Endothelial cell of umbilical vein (primary cell): ENCODE measurements at regions not wholly inside any gene's neighbourhood (a gene's known extent, or its start where the extent isn't known, plus 50 kb on each side); places are given as distances from the start of the nearest gene placed in this dataset.

Experiments
- BruUV-seq: library from RNA; stranded (reverse); fragments of 400-500 nt; replicated peaks from 2 replicates; lab custom pipeline; 2021; lab: Mats Ljungman, UMichigan
- CTCF ChIA-PET: fragments of 300-600, 350-600 bp; sonication (Branson Sonifier 250); formaldehyde crosslinking; loops from one replicate; lab custom pipeline; 2021; ENCODE audit warnings: antibody characterized with exemption, inconsistent platforms; lab: Charles Lee
- POLR2A ChIA-PET: fragments of 300-600, 350-600 bp; sonication (Branson Sonifier 250); formaldehyde crosslinking; loops from one replicate; lab custom pipeline; 2021; ENCODE audit warnings: antibody characterized with exemption, inconsistent platforms; lab: Charles Lee
- DNase-seq: peaks from one replicate; pipeline ENCODE4 v3.0.0-alpha.2; 2011; ENCODE audit warnings: low read depth, low spot score
- FAIRE-seq: peaks from 2 replicates; lab custom pipeline; 2011; peaks lifted over from hg19 to GRCh38; lab: Jason Lieb, UNC
- H2AFZ ChIP-seq: 2 replicates; pipeline ENCODE4 v1.6.0; 2012; ENCODE audit warnings: low read depth, low read length, control low read depth, inconsistent platforms
- H3K27ac ChIP-seq: 2 replicates; pipeline ENCODE4 v1.5.1; 2011; ENCODE audit warnings: low read depth, mild to moderate bottlenecking, control low read depth, low read length, moderate library complexity; ENCODE audit not compliant: insufficient read depth
- H3K27me3 ChIP-seq, 2 experiments: 2 replicates each; pipeline versions ENCODE4 v1.6.0 to v1.6.1; 2011; ENCODE audit warnings: low read length in 2 of 2, mixed read lengths in 1 of 2; ENCODE audit not compliant: control insufficient read depth in 2 of 2, insufficient read depth in 2 of 2
- H3K36me3 ChIP-seq, 2 experiments: 2 replicates in 1 of 2; 3 replicates in 1 of 2; pipeline ENCODE4 v1.5.1; 2011; ENCODE audit warnings: low read length in 2 of 2, mild to moderate bottlenecking in 1 of 2, moderate library complexity in 1 of 2; ENCODE audit not compliant: control insufficient read depth in 2 of 2, insufficient read depth in 2 of 2; ENCODE audit errors: extremely low read depth in 1 of 2
- H3K4me1 ChIP-seq: 3 replicates; pipeline ENCODE4 v1.5.1; 2011; ENCODE audit warnings: mild to moderate bottlenecking, low read length; ENCODE audit not compliant: control insufficient read depth, insufficient read depth; ENCODE audit errors: extremely low read depth
- H3K4me2 ChIP-seq: 2 replicates; pipeline ENCODE4 v1.6.1; 2011; ENCODE audit warnings: low read length, control low read depth, mixed read lengths; ENCODE audit not compliant: insufficient read depth
- H3K4me3 ChIP-seq, 3 experiments: fragments of 200-600 bp in 1 of 3; sonication (generic), shearing (Covaris generic) in 1 of 3; replicated peaks in 1 of 3; 2 replicates each; pipeline ENCODE4 v1.5.1; 2011 to 2016; ENCODE audit warnings: control low read depth in 3 of 3, low read length in 3 of 3, mild to moderate bottlenecking in 2 of 3, inconsistent platforms in 1 of 3, low read depth in 1 of 3, moderate library complexity in 1 of 3; ENCODE audit not compliant: insufficient read depth in 1 of 3
- H3K79me2 ChIP-seq: 2 replicates; pipeline ENCODE4 v1.6.0; 2012; ENCODE audit warnings: low read length, inconsistent platforms; ENCODE audit not compliant: control insufficient read depth, insufficient read depth
- H3K9ac ChIP-seq: replicated peaks from 2 replicates; pipeline ENCODE3; 2011; ENCODE audit warnings: low read length, control low read depth; ENCODE audit not compliant: insufficient read depth; ENCODE audit errors: extremely low read depth
- H3K9me1 ChIP-seq: replicated peaks from 3 replicates; pipeline ENCODE4 v1.6.0; 2011; ENCODE audit warnings: mild to moderate bottlenecking, low read length; ENCODE audit not compliant: control insufficient read depth, insufficient read depth; ENCODE audit errors: extremely low read depth
- H3K9me3 ChIP-seq: replicated peaks from 2 replicates; pipeline ENCODE4 v1.5.1; 2012; ENCODE audit warnings: low read length, inconsistent platforms; ENCODE audit not compliant: control insufficient read depth, insufficient read depth
- H4K20me1 ChIP-seq: replicated peaks from 2 replicates; pipeline ENCODE3; 2011; ENCODE audit warnings: mild to moderate bottlenecking, low read length; ENCODE audit not compliant: control insufficient read depth, insufficient read depth; ENCODE audit errors: extremely low read depth
- EZH2 ChIP-seq: IDR thresholded peaks from 2 replicates; pipeline ENCODE4 v1.6.1; 2012; ENCODE audit warnings: borderline replicate concordance, low read depth, mild to moderate bottlenecking, moderate library complexity, low read length, inconsistent platforms; ENCODE audit not compliant: severe bottlenecking
- FOS ChIP-seq: IDR thresholded peaks from 2 replicates; pipeline ENCODE4 v1.6.1; 2011; ENCODE audit warnings: mild to moderate bottlenecking, low read length, moderate library complexity, borderline replicate concordance; ENCODE audit not compliant: insufficient read depth
- GATA2 ChIP-seq: IDR thresholded peaks from 2 replicates; pipeline ENCODE4 v1.7.0; 2011; ENCODE audit warnings: low read depth, mild to moderate bottlenecking, moderate library complexity, mixed read lengths, low read length; ENCODE audit not compliant: insufficient read length, insufficient read depth
- JUN ChIP-seq: IDR thresholded peaks from 2 replicates; pipeline ENCODE4 v1.6.1; 2011; ENCODE audit warnings: borderline replicate concordance, low read depth; ENCODE audit not compliant: insufficient read length, insufficient read depth
- MYC ChIP-seq: IDR thresholded peaks from one replicate; pipeline ENCODE4 v1.6.1; 2011; ENCODE audit warnings: mild to moderate bottlenecking, low read depth, low read length
- POLR2A ChIP-seq: IDR thresholded peaks from 2 replicates; pipeline ENCODE4 v1.6.1; 2012; ENCODE audit warnings: low read depth, mild to moderate bottlenecking, control low read depth, low read length
- POLR2AphosphoS5 ChIP-seq: IDR thresholded peaks from 2 replicates; pipeline ENCODE4 v1.6.1; 2012; ENCODE audit warnings: low read depth, mild to moderate bottlenecking, control low read depth, low read length, moderate library complexity; ENCODE audit not compliant: insufficient read depth
- dilution Hi-C: fragments of 300-500 bp; cut with MboI; formaldehyde crosslinking; loops from one replicate; pipeline ENCODE4 v1.15.0; 2019; ENCODE audit warnings: low sequenced_read_pairs; ENCODE audit not compliant: extremely low pct_ligation_motif_present
- intact Hi-C: fragments of 100-400 bp; cut with micrococcal nuclease; formaldehyde crosslinking; loops from one replicate; pipeline ENCODE4 v1.10.0; 2022
- TF ChIP-seq, protein P1 (sequence below): IDR thresholded peaks from 2 replicates; pipeline ENCODE4 v1.6.1; 2011; ENCODE audit not compliant: insufficient read depth, insufficient read length
- TF ChIP-seq, protein P2 (sequence below), 2 donors: IDR thresholded peaks; 1 replicate in 1 of 2; 2 replicates in 1 of 2; pipeline ENCODE4 v1.5.1; 2011; ENCODE audit warnings: low read length in 2 of 2, mild to moderate bottlenecking in 2 of 2, moderate library complexity in 2 of 2, control low read depth in 1 of 2, inconsistent platforms in 1 of 2, low read depth in 1 of 2; ENCODE audit not compliant: insufficient read depth in 1 of 2; ENCODE audit errors: extremely low read depth in 1 of 2

GRCh38 chr18:64777556-64777955 lies 628.7 kb upstream of the LINC00305 start:
- no peak overlapping the region for H3K4me3 ChIP-seq
- ChIA-PET CTCF (no interaction called here), POLR2A (no interaction called here)
- no peaks in the 10 kb centered on the region for H3K9me3 ChIP-seq
- no peaks in the 10 kb centered on the region for H3K9me1 ChIP-seq
- H3K4me2 ChIP-seq = no peak overlapping the region
- BruUV-seq = no TSS peak
- no peaks in the 10 kb centered on the region for H3K79me2 ChIP-seq
- no peaks in the 10 kb centered on the region for H3K36me3 ChIP-seq
- dilution Hi-C loops = no loop called here
- H3K9ac ChIP-seq = no peak overlapping the region
- FAIRE-seq (no peak), DNase-seq (no peak)
- intact Hi-C loops = no loop called here
- TF ChIP-seq, protein P1, sequence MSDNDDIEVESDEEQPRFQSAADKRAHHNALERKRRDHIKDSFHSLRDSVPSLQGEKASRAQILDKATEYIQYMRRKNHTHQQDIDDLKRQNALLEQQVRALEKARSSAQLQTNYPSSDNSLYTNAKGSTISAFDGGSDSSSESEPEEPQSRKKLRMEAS = no peak
- TF ChIP-seq FOS (no peak), JUN (no peak), EZH2 (no peak), MYC (no peak), POLR2A (no peak), GATA2 (no peak), POLR2AphosphoS5 (no peak)
- TF ChIP-seq, protein P2, sequence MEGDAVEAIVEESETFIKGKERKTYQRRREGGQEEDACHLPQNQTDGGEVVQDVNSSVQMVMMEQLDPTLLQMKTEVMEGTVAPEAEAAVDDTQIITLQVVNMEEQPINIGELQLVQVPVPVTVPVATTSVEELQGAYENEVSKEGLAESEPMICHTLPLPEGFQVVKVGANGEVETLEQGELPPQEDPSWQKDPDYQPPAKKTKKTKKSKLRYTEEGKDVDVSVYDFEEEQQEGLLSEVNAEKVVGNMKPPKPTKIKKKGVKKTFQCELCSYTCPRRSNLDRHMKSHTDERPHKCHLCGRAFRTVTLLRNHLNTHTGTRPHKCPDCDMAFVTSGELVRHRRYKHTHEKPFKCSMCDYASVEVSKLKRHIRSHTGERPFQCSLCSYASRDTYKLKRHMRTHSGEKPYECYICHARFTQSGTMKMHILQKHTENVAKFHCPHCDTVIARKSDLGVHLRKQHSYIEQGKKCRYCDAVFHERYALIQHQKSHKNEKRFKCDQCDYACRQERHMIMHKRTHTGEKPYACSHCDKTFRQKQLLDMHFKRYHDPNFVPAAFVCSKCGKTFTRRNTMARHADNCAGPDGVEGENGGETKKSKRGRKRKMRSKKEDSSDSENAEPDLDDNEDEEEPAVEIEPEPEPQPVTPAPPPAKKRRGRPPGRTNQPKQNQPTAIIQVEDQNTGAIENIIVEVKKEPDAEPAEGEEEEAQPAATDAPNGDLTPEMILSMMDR (IDR thresholded peaks at IDR 0.05; ENCODE audit: extremely low read depth in 1 of 2, insufficient read depth in 1 of 2, low read depth in 1 of 2, low read length in 2 of 2) = no peak
- H3K27ac ChIP-seq = no peak overlapping the region
- H3K4me1 ChIP-seq = no peaks in the 10 kb centered on the region
- no peaks in the 10 kb centered on the region for H3K27me3 ChIP-seq
- no peak overlapping the region for H2AFZ ChIP-seq
- H4K20me1 ChIP-seq = no peaks in the 10 kb centered on the region
